Astrocyte of the hippocampus (primary cell): ENCODE measurements at regions not wholly inside any gene's neighbourhood (a gene's known extent, or its start where the extent isn't known, plus 50 kb on each side); places are given as distances from the start of the nearest gene placed in this dataset.

Source experiments
- DNase-seq: peaks from one replicate; pipeline ENCODE4 v3.0.0; 2011; ENCODE audit warnings: low read depth, low spot score

GRCh38 chr12:115433014-115433634, 749.1 kb upstream of the TBX3 start:
- no peak for DNase-seq

- DNase-seq: no peak
Measured at GRCh38 chr12:115430636-115431035, 746.7 kb upstream of the TBX3 start.

- DNase-seq: no peak
Measured at GRCh38 chr12:115426732-115427131, 742.8 kb upstream of the TBX3 start.

GRCh38 chr12:115424003-115424402, 740.0 kb upstream of the TBX3 start:
- no peak for DNase-seq

GRCh38 chr12:115423546-115423987, 739.6 kb upstream of the TBX3 start:
- DNase-seq: peak; percentile 8

GRCh38 chr12:115422845-115423545, 739.0 kb upstream of the TBX3 start:
- no peak for DNase-seq

GRCh38 chr12:115421796-115422709, 738.1 kb upstream of the TBX3 start:
- no peak for DNase-seq

GRCh38 chr12:115421350-115421749, 737.4 kb upstream of the TBX3 start:
- DNase-seq: no peak

GRCh38 chr12:115419145-115419646, 735.2 kb upstream of the TBX3 start:
- no peak for DNase-seq

- no peak for DNase-seq
Measured at GRCh38 chr12:115417610-115418009, 733.6 kb upstream of the TBX3 start.

GRCh38 chr12:115416869-115417268, 732.9 kb upstream of the TBX3 start:
- DNase-seq: no peak

GRCh38 chr12:115413626-115414025, 729.7 kb upstream of the TBX3 start:
- no peak for DNase-seq

- DNase-seq: no peak
Measured at GRCh38 chr12:115412831-115413230, 728.9 kb upstream of the TBX3 start.

GRCh38 chr12:115411121-115411520, 727.1 kb upstream of the TBX3 start:
- DNase-seq: no peak

- DNase-seq: no peak
Measured at GRCh38 chr12:115408642-115409041, 724.7 kb upstream of the TBX3 start.

GRCh38 chr12:115407723-115408122, 723.7 kb upstream of the TBX3 start:
- no peak for DNase-seq

GRCh38 chr12:115407036-115407435, 723.1 kb upstream of the TBX3 start:
- DNase-seq: no peak

GRCh38 chr12:115405471-115405860, 721.5 kb upstream of the TBX3 start:
- no peak for DNase-seq

GRCh38 chr12:115404761-115405470, 720.9 kb upstream of the TBX3 start:
- DNase-seq: peak; percentile 89

GRCh38 chr12:115403689-115404088, 719.7 kb upstream of the TBX3 start:
- DNase-seq: no peak

GRCh38 chr12:115403253-115403652, 719.3 kb upstream of the TBX3 start:
- no peak for DNase-seq
